Kidney (tissue), 13 donors: ENCODE measurements at regions not wholly inside any gene's neighbourhood (a gene's known extent, or its start where the extent isn't known, plus 50 kb on each side); places are given as distances from the start of the nearest gene placed in this dataset.

Experiments
- DNase-seq, 5 donors: peaks; one replicate each; pipeline ENCODE4 v3.0.0-alpha.2; 2013 to 2020
- FAIRE-seq: peaks from 2 replicates; lab custom pipeline; 2012; peaks lifted over from hg19 to GRCh38; lab: Jason Lieb, UNC
- H3K27ac ChIP-seq, 2 donors: one replicate each; pipeline ENCODE4 v1.7.0; 2013; ENCODE audit warnings: low read depth in 2 of 2, low read length in 2 of 2, inconsistent platforms in 1 of 2
- H3K27me3 ChIP-seq: one replicate; pipeline ENCODE4 v1.7.1; 2013; ENCODE audit warnings: low read length, inconsistent platforms; ENCODE audit not compliant: control insufficient read depth, insufficient read depth
- H3K36me3 ChIP-seq, 3 donors: one replicate each; pipeline versions ENCODE4 v1.7.0 to v1.7.1; 2013; ENCODE audit warnings: low read length in 3 of 3, control low read depth in 1 of 3, inconsistent platforms in 1 of 3; ENCODE audit not compliant: insufficient read depth in 3 of 3, control insufficient read depth in 2 of 3
- H3K4me1 ChIP-seq, 3 donors: one replicate each; pipeline versions ENCODE4 v1.7.0 to v1.7.1; 2013; ENCODE audit warnings: low read length in 3 of 3, inconsistent platforms in 1 of 3, low read depth in 1 of 3; ENCODE audit not compliant: control insufficient read depth in 2 of 3, insufficient read depth in 2 of 3
- H3K4me3 ChIP-seq, 3 donors: one replicate each; pipeline versions ENCODE4 v1.7.0 to v1.8.1; 2013; ENCODE audit warnings: low read length in 3 of 3, control low read depth in 1 of 3, inconsistent platforms in 1 of 3
- H3K9ac ChIP-seq, 3 donors: one replicate each; pipeline versions ENCODE4 v1.7.0 to v1.7.1; 2013; ENCODE audit warnings: low read length in 3 of 3, control low read depth in 1 of 3, inconsistent platforms in 1 of 3
- H3K9me3 ChIP-seq, 3 donors: one replicate each; pipeline versions ENCODE4 v1.7.0 to v1.7.1; 2013; ENCODE audit warnings: low read length in 3 of 3, control low read depth in 1 of 3, inconsistent platforms in 1 of 3; ENCODE audit not compliant: control insufficient read depth in 2 of 3, insufficient read depth in 1 of 3
- CTCF ChIP-seq: IDR thresholded peaks from 3 replicates; pipeline ENCODE4 v1.5.1; 2012; ENCODE audit warnings: mild to moderate bottlenecking, moderate library complexity, borderline replicate concordance; ENCODE audit not compliant: insufficient read depth; ENCODE audit errors: extremely low read depth
- intact Hi-C: fragments of 100-400 bp; cut with DNase I; formaldehyde crosslinking; loops from one replicate; pipeline ENCODE4 v1.11.1; 2022
- donor health status: control.
- donor health status: control.
- donor health status: control.
- donor health status: control.
- donor health status: control.
- donor health status: DM: yes; HTN: yes; CAD: no.
- donor health status: Normal renal cell carcinoma (clear cell type).

- DNase-seq, result no peak
- no peaks in the 10 kb centered on the region for H3K9me3 ChIP-seq
- no peaks in the 10 kb centered on the region for H3K36me3 ChIP-seq
- TF ChIP-seq CTCF, result no peak
- no peak overlapping the region for H3K4me3 ChIP-seq
- intact Hi-C loops, result no loop called here
- H3K4me1 ChIP-seq, result no peaks in the 10 kb centered on the region
- H3K27ac ChIP-seq, result no peak overlapping the region
- H3K27me3 ChIP-seq, result no peaks in the 10 kb centered on the region
- no peak for FAIRE-seq
- H3K9ac ChIP-seq, result no peak overlapping the region
Observed at GRCh38 chr3:25281041-25281731, 146.9 kb upstream of the RARB start.

- Histone ChIP-seq H3K4me1 (no peaks in the 10 kb centered on the region), H3K36me3 (no peaks in the 10 kb centered on the region), H3K9ac (no peak overlapping the region), H3K27ac (no peak overlapping the region), H3K4me3 (no peak overlapping the region), H3K9me3 (no peaks in the 10 kb centered on the region), H3K27me3 (no peaks in the 10 kb centered on the region)
- intact Hi-C loops, result no loop called here
- DNase-seq (no peak), FAIRE-seq (no peak)
- TF ChIP-seq CTCF, result no peak
Observed at GRCh38 chr3:25281732-25282126, 146.3 kb upstream of the RARB start.

DNA sequence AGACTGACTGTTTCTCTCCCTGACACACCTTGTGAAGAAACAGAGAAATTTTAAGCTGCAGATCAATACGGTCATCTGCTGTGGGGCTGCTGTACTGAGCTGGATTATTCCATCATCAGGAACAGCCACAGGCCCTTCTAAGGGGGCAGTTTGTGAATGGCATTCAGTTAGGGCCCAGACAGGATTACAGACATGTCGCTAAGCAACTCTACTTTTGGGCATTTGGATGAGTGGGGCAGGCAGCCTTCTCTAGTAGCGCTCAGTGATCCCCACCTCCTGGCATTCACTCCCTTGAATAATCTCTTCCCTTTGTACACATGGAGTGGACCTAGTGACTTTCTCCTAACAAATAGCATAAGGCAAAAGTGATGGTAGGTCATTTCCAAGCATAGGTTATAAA lies 144.4 kb upstream of the RARB start:
- Histone ChIP-seq H3K4me3 (no peak overlapping the region), H3K27ac (no peak overlapping the region), H3K4me1 (no peaks in the 10 kb centered on the region), H3K36me3 (no peaks in the 10 kb centered on the region), H3K9ac (no peak overlapping the region), H3K27me3 (no peaks in the 10 kb centered on the region), H3K9me3 (no peaks in the 10 kb centered on the region)
- intact Hi-C loops, result no loop called here
- FAIRE-seq, result no peak
- TF ChIP-seq CTCF, result no peak
- DNase-seq, result no peak

GRCh38 chr3:25284249-25284648 lies 143.8 kb upstream of the RARB start:
- Histone ChIP-seq H3K4me3 (no peak overlapping the region), H3K27ac (no peak overlapping the region), H3K9ac (no peak overlapping the region), H3K36me3 (no peaks in the 10 kb centered on the region), H3K4me1 (no peaks in the 10 kb centered on the region), H3K27me3 (no peaks in the 10 kb centered on the region), H3K9me3 (no peaks in the 10 kb centered on the region)
- TF ChIP-seq CTCF, result no peak
- no peak for DNase-seq
- no peak for FAIRE-seq
- intact Hi-C loops, result no loop called here
